ENCODE measurements at regions not wholly inside any gene's neighbourhood (a gene's known extent, or its start where the extent isn't known, plus 50 kb on each side); places are given as distances from the start of the nearest gene placed in this dataset.

- Histone ChIP-seq H3K4me3 (no peak overlapping the region), H3K79me2 (replicated peaks; ENCODE audit: insufficient read depth) (no peaks in the 10 kb centered on the region), H3F3A (replicated peaks; ENCODE audit: low read depth) (no peaks in the 10 kb centered on the region), H3K4me1 (ENCODE audit: insufficient read depth) (no peaks in the 10 kb centered on the region), H3K36me3 (ENCODE audit: insufficient read depth) (no peaks in the 10 kb centered on the region), H4K20me1 (replicated peaks; ENCODE audit: insufficient read depth) (no peaks in the 10 kb centered on the region), H3K9me2 (ENCODE audit: insufficient read depth) (no peaks in the 10 kb centered on the region), H3K27me3 (ENCODE audit: insufficient read depth) (no peaks in the 10 kb centered on the region), H3K4me2 (no peak overlapping the region), H3K27ac (ENCODE audit: low read depth) (no peak overlapping the region), H2AFZ (no peak overlapping the region)
- DNase-seq (ENCODE audit: low spot score) (no peak), ATAC-seq (no peak)
- no peaks in the 10 kb centered on the region for H3K9me3 Mint-ChIP-seq
- H3K4me1 Mint-ChIP-seq, result peaks cover 9% of the 10 kb centered on the region; the same call in 2 of the 3 replicates
- H3K27ac Mint-ChIP-seq, result no peak overlapping the region
- no peak for TF ChIP-seq EZH2 (IDR thresholded peaks at IDR 0.05; ENCODE audit: low read depth, unreplicated experiment)
- no peak for TF ChIP-seq CTCF (conservative IDR thresholded peaks at IDR 0.05; ENCODE audit: low read depth in 2 of 2)
- TF ChIP-seq POLR2AphosphoS5 (IDR thresholded peaks at IDR 0.05; ENCODE audit: low read depth), result no peak
- TF ChIP-seq CREB1 (CRISPR knock-in tag; IDR thresholded peaks at IDR 0.05; ENCODE audit: low read depth), result no peak
- no peak for TF ChIP-seq ETS1 (IDR thresholded peaks at IDR 0.05)
- TF ChIP-seq REST (IDR thresholded peaks at IDR 0.05; ENCODE audit: unreplicated experiment), result no peak
- no peak for TF ChIP-seq STAT1 (IDR thresholded peaks at IDR 0.05; ENCODE audit: unreplicated experiment)
- no peak for TF ChIP-seq EZH2phosphoT487 (IDR thresholded peaks at IDR 0.05; ENCODE audit: unreplicated experiment)
- no peak for TF ChIP-seq ZNF114 (CRISPR knock-in tag; IDR thresholded peaks at IDR 0.05)
- H3K36me3 Mint-ChIP-seq (ENCODE audit: low read depth), result no peaks in the 10 kb centered on the region
- no peaks in the 10 kb centered on the region for H3K27me3 Mint-ChIP-seq (ENCODE audit: insufficient read depth, low read depth, poor library complexity)
- no peak overlapping the region for H3K4me3 Mint-ChIP-seq
Observed at GRCh38 chr13:74336546-74336945, 202.3 kb upstream of the KLF12 start.

DNA sequence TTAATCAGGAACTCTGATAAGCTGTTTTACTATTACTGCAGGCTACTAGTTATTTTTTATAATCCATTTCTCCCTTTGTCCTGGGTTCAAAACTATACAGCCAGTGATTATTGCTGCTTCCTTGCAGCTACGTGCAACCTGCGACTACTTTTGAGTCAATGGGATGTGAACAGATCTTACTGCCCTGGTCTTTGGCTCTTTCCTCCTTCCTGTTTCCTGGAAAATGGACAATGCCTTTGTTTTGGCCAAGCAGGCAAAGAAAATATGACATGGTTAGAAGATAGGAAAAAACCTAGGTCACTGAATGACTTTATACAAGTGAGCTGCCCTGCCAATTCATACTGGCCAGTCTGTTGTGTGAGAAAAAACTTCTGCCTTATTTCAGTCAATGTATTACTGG lies 201.2 kb upstream of the KLF12 start:
- Histone ChIP-seq H3K27me3 (ENCODE audit: insufficient read depth) (no peaks in the 10 kb centered on the region), H3K4me1 (ENCODE audit: insufficient read depth) (no peaks in the 10 kb centered on the region), H3K4me3 (no peak overlapping the region), H3K9me2 (ENCODE audit: insufficient read depth) (no peaks in the 10 kb centered on the region), H3K27ac (ENCODE audit: low read depth) (no peak overlapping the region), H3K36me3 (ENCODE audit: insufficient read depth) (no peaks in the 10 kb centered on the region), H3K79me2 (replicated peaks; ENCODE audit: insufficient read depth) (no peaks in the 10 kb centered on the region), H3K4me2 (no peak overlapping the region), H3F3A (replicated peaks; ENCODE audit: low read depth) (no peaks in the 10 kb centered on the region), H2AFZ (no peak overlapping the region), H4K20me1 (replicated peaks; ENCODE audit: insufficient read depth) (no peaks in the 10 kb centered on the region)
- Mint-ChIP-seq H3K36me3 (ENCODE audit: low read depth) (no peaks in the 10 kb centered on the region), H3K4me1 (peaks cover 9% of the 10 kb centered on the region; the same call in 2 of the 3 replicates), H3K27me3 (ENCODE audit: insufficient read depth, low read depth, poor library complexity) (no peaks in the 10 kb centered on the region), H3K27ac (no peak overlapping the region), H3K9me3 (no peaks in the 10 kb centered on the region), H3K4me3 (no peak overlapping the region)
- no peak for ATAC-seq
- DNase-seq (ENCODE audit: low spot score), result no peak
- TF ChIP-seq NANOG (IDR thresholded peaks at IDR 0.05; ENCODE audit: borderline replicate concordance) (no peak), POLR2AphosphoS5 (IDR thresholded peaks at IDR 0.05; ENCODE audit: low read depth) (no peak), EZH2 (IDR thresholded peaks at IDR 0.05; ENCODE audit: low read depth, unreplicated experiment) (no peak), STAT1 (IDR thresholded peaks at IDR 0.05; ENCODE audit: unreplicated experiment) (no peak), REST (IDR thresholded peaks at IDR 0.05; ENCODE audit: unreplicated experiment) (no peak), CREB1 (CRISPR knock-in tag; IDR thresholded peaks at IDR 0.05; ENCODE audit: low read depth) (no peak), EZH2phosphoT487 (IDR thresholded peaks at IDR 0.05; ENCODE audit: unreplicated experiment) (no peak), JUNB (IDR thresholded peaks at IDR 0.05; ENCODE audit: unreplicated experiment) (no peak)
